ENCODE measurements at regions not wholly inside any gene's neighbourhood (a gene's known extent, or its start where the extent isn't known, plus 50 kb on each side); places are given as distances from the start of the nearest gene placed in this dataset.
A peak's percentile ranks its signal among the peaks of the same experiment; 100 is the strongest.
"Not testable (repeated sequence)": the region's sequence is repeated elsewhere in the genome, so short reads cannot be mapped to it uniquely, and the experiment has no call there.

- Mint-ChIP-seq H3K36me3 (no peaks in the 10 kb centered on the region), H3K4me1 (no peaks in the 10 kb centered on the region), H3K27ac (no peak overlapping the region), H3K27me3 (peaks cover 23% of the 10 kb centered on the region), H3K9me3 (peaks cover 4% of the 10 kb centered on the region), H3K4me3 (no peak overlapping the region)
- DNase-seq, result no peak
These were observed 263.7 kb downstream of the CEMIP2 start for GRCh38 chr9:71504636-71505035.

- Mint-ChIP-seq H3K4me3 (no peak overlapping the region), H3K27me3 (peaks cover 16% of the 10 kb centered on the region), H3K4me1 (no peaks in the 10 kb centered on the region), H3K27ac (no peak overlapping the region), H3K9me3 (peaks cover 8% of the 10 kb centered on the region), H3K36me3 (no peaks in the 10 kb centered on the region)
- DNase-seq, result no peak
These were observed 269.6 kb downstream of the CEMIP2 start for GRCh38 chr9:71498691-71499090.

DNA sequence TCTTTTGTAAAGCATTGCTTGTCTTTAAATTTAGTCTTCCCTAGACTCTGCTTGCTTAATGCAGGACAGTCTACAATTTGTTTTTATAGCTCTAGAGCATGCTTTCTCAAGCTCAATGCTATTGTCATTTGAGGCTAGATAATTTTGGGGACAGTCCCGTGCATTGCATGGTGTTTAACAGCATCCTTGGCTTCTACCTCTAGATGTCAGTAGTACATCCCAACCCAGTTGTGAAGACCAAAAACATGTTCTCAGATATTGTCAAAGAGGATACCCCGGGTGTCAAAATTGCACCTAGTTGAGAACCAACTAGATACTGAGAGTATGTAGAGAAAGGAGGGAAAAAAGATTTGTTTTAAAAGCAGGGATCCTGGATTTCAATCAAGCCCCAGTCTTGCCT, 277.5 kb downstream of the CEMIP2 start:
- H3K36me3 Mint-ChIP-seq, result no peaks in the 10 kb centered on the region
- no peak for DNase-seq
- H3K27me3 Mint-ChIP-seq, result peaks cover 52% of the 10 kb centered on the region
- no peaks in the 10 kb centered on the region for H3K4me1 Mint-ChIP-seq
- no peak overlapping the region for H3K4me3 Mint-ChIP-seq
- H3K27ac Mint-ChIP-seq, result no peak overlapping the region
- no peaks in the 10 kb centered on the region for H3K9me3 Mint-ChIP-seq

DNA sequence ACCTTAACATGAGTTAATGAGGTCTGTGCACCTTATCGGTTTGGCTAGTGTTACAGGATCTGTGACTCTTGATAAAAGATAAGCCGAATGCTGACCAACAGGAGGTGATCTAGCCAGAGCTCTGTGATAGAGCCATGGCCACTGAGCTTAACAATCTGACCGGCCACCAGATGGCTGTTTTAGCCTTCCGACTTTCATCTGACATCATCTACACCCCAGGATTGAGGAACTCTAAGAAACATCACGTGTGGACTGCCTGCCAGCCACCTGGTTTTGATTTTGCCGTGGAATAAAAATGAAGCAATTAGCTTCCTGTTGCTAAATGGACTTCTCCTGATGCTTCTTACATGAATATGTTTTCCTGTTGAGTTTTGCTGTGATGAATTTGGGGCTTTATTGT, 281.3 kb downstream of the CEMIP2 start:
- no peak overlapping the region for H3K4me3 Mint-ChIP-seq
- no peaks in the 10 kb centered on the region for H3K4me1 Mint-ChIP-seq
- no peaks in the 10 kb centered on the region for H3K36me3 Mint-ChIP-seq
- H3K27me3 Mint-ChIP-seq, result peaks cover 32% of the 10 kb centered on the region
- H3K9me3 Mint-ChIP-seq, result no peaks in the 10 kb centered on the region
- no peak for DNase-seq
- no peak overlapping the region for H3K27ac Mint-ChIP-seq

DNA sequence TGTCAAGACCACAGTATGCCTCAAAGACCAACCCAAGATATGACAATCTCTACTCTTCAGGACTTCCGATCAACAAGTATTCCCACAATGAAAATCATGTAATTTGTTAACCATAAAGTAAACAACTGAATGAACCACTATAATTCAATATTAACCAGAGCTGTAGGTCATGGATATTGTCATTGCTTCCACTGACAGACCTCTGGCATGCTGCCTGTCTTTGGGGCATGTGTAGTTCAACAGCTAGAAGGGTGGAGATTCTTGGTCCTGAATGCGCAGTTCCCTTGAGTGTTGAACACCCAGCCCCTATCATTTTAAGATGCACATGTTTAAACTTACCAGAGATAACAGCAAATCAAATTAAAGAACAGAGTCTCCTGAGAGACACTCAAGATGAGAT, 283.0 kb downstream of the CEMIP2 start:
- H3K9me3 Mint-ChIP-seq, result no peaks in the 10 kb centered on the region
- H3K4me1 Mint-ChIP-seq, result no peaks in the 10 kb centered on the region
- no peaks in the 10 kb centered on the region for H3K36me3 Mint-ChIP-seq
- no peak for DNase-seq
- H3K27me3 Mint-ChIP-seq, result peaks cover 17% of the 10 kb centered on the region
- no peak overlapping the region for H3K27ac Mint-ChIP-seq
- H3K4me3 Mint-ChIP-seq, result no peak overlapping the region

- no peak overlapping the region for H3K4me3 Mint-ChIP-seq
- no peaks in the 10 kb centered on the region for H3K9me3 Mint-ChIP-seq
These were observed 284.9 kb downstream of the CEMIP2 start for GRCh38 chr9:71483436-71483835.

GRCh38 chr9:71479621-71480020, 288.7 kb downstream of the CEMIP2 start:
- no peak for DNase-seq
- Mint-ChIP-seq H3K36me3 (no peaks in the 10 kb centered on the region), H3K4me3 (no peak overlapping the region), H3K27ac (no peak overlapping the region), H3K27me3 (peaks cover 10% of the 10 kb centered on the region), H3K9me3 (no peaks in the 10 kb centered on the region), H3K4me1 (no peaks in the 10 kb centered on the region)

More at GRCh38 chr9:71483436-71483835, 284.9 kb downstream of the CEMIP2 start:
- no peaks in the 10 kb centered on the region for H3K4me1 Mint-ChIP-seq
- peaks cover 16% of the 10 kb centered on the region for H3K27me3 Mint-ChIP-seq
- H3K36me3 Mint-ChIP-seq, result no peaks in the 10 kb centered on the region
- no peak overlapping the region for H3K27ac Mint-ChIP-seq
- no peak for DNase-seq

DNA sequence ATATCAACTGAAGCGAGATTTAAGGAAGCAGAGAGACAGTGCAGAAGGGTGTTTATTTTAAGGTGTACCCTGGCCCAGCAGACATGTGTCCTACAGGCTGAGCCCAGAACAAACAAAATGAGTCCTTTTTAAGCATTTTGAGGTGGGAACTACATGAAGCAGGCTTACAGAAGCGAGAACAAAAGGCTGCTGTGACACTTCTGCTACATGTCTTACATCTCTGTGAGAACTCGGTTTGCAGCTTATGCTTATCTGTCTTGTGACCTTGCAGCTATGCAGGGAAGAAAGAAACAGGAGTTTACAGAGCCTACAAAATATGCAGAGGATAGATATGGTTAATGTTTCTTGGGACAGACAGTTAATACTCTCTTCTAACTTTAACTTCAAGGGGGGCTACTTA, 295.9 kb downstream of the CEMIP2 start:
- no peak overlapping the region for H3K4me3 Mint-ChIP-seq
- H3K4me1 Mint-ChIP-seq, result no peaks in the 10 kb centered on the region
- no peaks in the 10 kb centered on the region for H3K36me3 Mint-ChIP-seq
- no peak for DNase-seq
- H3K27ac Mint-ChIP-seq, result no peak overlapping the region
- no peaks in the 10 kb centered on the region for H3K9me3 Mint-ChIP-seq
- peaks cover 26% of the 10 kb centered on the region for H3K27me3 Mint-ChIP-seq

- H3K27ac Mint-ChIP-seq, result no peak overlapping the region
- DNase-seq, result no peak
- H3K4me3 Mint-ChIP-seq, result no peak overlapping the region
- H3K36me3 Mint-ChIP-seq, result no peaks in the 10 kb centered on the region
- H3K4me1 Mint-ChIP-seq, result no peaks in the 10 kb centered on the region
- H3K9me3 Mint-ChIP-seq, result no peaks in the 10 kb centered on the region
- peaks cover 6% of the 10 kb centered on the region for H3K27me3 Mint-ChIP-seq
These were observed 302.9 kb downstream of the CEMIP2 start for GRCh38 chr9:71465392-71465791.

DNA sequence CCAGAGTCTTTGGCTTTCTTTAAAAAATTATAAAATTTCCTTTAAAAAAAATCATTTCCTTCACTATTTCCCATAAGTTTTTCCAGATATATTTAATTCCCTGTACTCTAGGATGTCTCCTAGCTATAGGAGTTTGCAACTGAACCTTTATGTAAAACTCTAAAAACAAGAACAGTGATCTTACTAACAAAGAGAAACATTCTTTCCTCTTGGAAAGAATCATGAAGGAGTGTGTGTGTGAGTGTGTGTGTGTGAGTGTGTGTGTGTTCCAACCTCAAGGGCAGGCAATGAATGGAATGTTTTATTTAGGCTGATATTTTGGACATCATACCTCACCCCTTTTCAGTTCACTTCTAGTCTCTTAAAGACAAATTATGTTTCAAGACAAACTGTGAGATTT, 309.2 kb downstream of the CEMIP2 start:
- Mint-ChIP-seq H3K27ac (no peak overlapping the region), H3K27me3 (peaks cover 3% of the 10 kb centered on the region), H3K9me3 (no peaks in the 10 kb centered on the region), H3K4me3 (no peak overlapping the region), H3K36me3 (no peaks in the 10 kb centered on the region), H3K4me1 (no peaks in the 10 kb centered on the region)
- no peak for DNase-seq

DNA sequence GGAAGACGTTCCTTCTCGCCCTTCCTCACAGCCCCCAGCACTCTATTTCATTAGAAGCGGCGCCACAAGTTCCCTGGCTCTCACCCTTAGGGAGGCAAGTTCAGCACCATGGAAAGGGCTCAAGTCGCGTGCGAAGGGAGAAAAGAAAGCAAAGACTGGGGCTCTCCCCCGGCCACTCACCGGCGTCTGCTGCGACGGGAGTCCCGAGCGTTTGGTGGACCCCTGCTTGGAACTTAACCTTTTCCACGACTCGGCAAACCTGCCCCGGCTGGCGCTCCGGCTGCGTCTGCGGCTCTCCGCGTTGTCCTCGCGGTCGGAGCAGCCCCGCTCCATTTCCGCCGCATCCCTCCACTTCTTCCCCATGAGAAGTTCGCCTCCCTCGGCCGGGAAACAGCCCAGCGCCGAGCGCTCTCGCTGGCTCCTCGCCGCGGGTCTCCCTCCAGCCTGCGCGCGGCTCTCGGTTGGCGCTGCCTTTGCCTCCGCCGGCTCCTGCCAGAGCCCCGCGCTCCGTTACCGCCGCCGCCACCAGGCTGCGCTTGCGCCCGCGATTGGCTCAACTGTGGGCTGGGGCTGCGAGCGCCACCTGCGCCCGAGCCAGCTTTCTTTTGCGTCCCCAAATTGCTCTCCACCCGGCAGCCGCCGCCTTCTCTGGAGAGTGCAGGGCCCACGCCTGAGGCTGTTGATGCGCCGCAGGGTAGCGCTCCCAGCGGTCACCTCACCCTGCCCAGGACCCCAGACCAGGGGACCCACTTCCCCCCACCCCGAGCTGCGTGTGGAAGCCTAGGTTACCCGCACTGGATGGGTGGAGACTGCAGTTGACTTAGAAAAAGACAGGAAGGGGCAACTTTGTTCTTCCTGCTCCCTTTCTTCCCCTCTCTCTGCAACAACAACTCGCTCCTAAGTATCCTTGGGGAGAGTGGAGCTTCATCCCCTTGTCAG, 321.6 kb downstream of the CEMIP2 start:
- Mint-ChIP-seq H3K4me1 (peaks cover 2% of the 10 kb centered on the region), H3K27ac (no peak overlapping the region), H3K9me3 (peaks cover 3% of the 10 kb centered on the region), H3K36me3 (no peaks in the 10 kb centered on the region), H3K4me3 (peak overlapping the region; percentile 32), H3K27me3 (peaks cover 68% of the 10 kb centered on the region)
- DNase-seq, result peak; percentile 57

DNA sequence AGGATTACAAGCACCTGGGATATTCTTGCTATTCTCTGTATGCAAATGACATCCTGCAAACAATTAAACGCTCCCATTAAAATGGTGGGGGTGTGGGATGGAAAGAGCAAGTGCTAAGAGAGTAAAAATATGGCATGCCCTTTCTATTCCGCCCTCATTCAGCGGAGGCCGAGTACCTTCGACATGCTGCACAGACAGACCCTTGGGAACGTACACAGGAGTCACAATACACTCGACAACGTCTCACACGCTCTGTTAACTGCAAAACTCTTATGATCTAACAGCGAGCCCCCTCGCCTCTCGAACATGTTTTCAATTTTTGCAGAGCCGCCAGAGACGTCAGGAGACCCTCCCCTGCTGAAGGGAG, 322.2 kb downstream of the CEMIP2 start:
- Mint-ChIP-seq H3K36me3 (no peaks in the 10 kb centered on the region), H3K27me3 (peaks cover 67% of the 10 kb centered on the region), H3K27ac (no peak overlapping the region), H3K4me3 (no peak overlapping the region), H3K9me3 (peaks cover 2% of the 10 kb centered on the region), H3K4me1 (peaks cover 2% of the 10 kb centered on the region)
- DNase-seq, result no peak

GRCh38 chr9:71442937-71443336, 321.5 kb upstream of the TRPM3 start:
- Mint-ChIP-seq H3K4me1 (peaks cover 2% of the 10 kb centered on the region), H3K36me3 (no peaks in the 10 kb centered on the region)

GRCh38 chr9:71441266-71441665, 319.8 kb upstream of the TRPM3 start:
- Mint-ChIP-seq H3K9me3 (no peaks in the 10 kb centered on the region), H3K36me3 (no peaks in the 10 kb centered on the region), H3K4me1 (no peaks in the 10 kb centered on the region), H3K27ac (no peak overlapping the region), H3K27me3 (peaks cover 37% of the 10 kb centered on the region), H3K4me3 (no peak overlapping the region)
- no peak for DNase-seq

More at GRCh38 chr9:71442937-71443336, 321.5 kb upstream of the TRPM3 start:
- Mint-ChIP-seq H3K9me3 (no peaks in the 10 kb centered on the region), H3K4me3 (no peak overlapping the region), H3K27me3 (peaks cover 49% of the 10 kb centered on the region), H3K27ac (no peak overlapping the region)
- no peak for DNase-seq

DNA sequence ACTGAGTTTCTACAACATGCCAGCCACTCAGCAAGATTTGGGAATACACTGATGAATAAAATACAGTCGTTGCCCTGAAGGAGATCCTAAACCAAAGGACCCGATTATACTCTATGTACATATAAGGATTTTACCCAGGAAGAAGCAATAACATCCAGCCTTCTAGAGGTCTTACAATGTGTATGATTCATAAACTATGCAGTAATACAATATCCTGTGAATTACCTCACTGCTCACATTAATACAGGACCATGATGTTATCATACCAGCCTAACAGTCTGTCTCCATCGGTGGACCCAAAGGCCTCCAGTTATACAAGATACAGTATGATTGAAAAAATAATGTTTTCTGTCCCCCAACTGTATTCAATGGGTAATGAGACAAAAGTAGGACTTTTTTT, 310.5 kb upstream of the TRPM3 start:
- Mint-ChIP-seq H3K27me3 (peaks cover 4% of the 10 kb centered on the region), H3K36me3 (no peaks in the 10 kb centered on the region), H3K27ac (no peak overlapping the region)

DNA sequence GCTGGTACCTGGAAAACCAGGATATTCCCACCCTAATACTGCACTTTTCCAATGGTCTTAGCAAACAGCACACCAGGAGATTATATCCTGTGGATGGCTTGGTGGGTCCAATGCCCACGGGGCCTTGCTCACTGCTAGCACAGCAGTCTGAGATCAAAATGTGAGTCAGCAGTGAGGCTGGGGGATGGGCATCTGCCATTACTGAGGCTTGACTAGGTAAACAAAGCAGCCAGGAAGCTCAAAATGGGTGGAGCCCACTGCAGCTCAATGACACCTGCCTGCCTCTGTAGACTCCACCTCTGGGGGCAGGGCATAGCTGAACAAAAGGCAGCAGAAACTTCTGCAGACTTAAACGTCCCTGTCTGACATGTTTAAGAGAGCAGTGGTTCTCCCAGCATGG, 285.9 kb upstream of the TRPM3 start:
- H3K36me3 Mint-ChIP-seq, DNase-seq, H3K27ac Mint-ChIP-seq, H3K4me3 Mint-ChIP-seq, H3K27me3 Mint-ChIP-seq, H3K4me1 Mint-ChIP-seq, H3K9me3 Mint-ChIP-seq: not testable (repeated sequence)

More for the DNA sequence above, 310.5 kb upstream of the TRPM3 start:
- no peaks in the 10 kb centered on the region for H3K4me1 Mint-ChIP-seq
- no peaks in the 10 kb centered on the region for H3K9me3 Mint-ChIP-seq
- no peak overlapping the region for H3K4me3 Mint-ChIP-seq
- no peak for DNase-seq
